ENCODE measurements at regions not wholly inside any gene's neighbourhood (a gene's known extent, or its start where the extent isn't known, plus 50 kb on each side); places are given as distances from the start of the nearest gene placed in this dataset.

DNA sequence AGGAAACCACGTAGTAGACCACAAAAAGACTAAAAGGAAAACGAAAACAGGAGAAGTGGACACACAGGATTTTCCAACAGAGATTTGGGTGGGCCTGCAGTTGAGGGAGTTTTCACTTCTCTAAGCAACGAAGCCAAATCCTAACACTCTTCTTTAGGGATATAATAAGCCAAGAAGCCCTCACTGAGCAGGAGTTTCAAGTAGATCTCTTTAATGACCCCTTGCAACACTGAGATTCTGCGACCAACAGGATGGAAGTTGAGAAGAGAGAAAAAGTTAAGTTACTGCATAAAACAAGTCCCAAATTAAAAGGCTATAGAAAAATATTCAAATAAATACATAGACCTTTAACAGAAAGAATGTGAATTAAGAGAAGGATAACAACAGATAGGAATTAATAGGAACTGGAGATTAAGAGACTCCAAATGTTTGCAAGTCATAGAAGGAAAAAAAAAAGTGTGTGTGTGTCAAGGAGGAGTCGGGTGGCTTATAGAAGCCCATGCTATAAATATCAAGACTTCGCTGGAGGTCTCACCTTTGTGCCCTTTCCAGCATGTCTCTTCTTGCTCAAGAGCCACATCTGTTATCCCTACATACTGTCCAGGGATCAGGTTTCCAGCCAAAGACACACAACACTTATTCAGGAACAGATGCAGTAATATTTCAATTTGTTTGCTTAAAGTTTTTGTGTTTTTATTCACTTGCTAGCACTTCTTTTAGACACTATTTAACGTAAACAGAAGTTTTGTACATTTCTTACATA, 69.4 kb upstream of the ARHGAP28 start (continued):
- no peak for TF ChIP-seq RAD21 (IDR thresholded peaks at IDR 0.05 in 1 of 2, conservative IDR thresholded peaks at IDR 0.05 in 1 of 2; ENCODE audit: low read depth in 2 of 2, low read length in 2 of 2)
- TF ChIP-seq CBX5 (IDR thresholded peaks at IDR 0.05; ENCODE audit: low read depth, low read length) = no peak
- TF ChIP-seq BACH1 (IDR thresholded peaks at IDR 0.05; ENCODE audit: low read length) = no peak
- TF ChIP-seq CHD1 (IDR thresholded peaks at IDR 0.05; ENCODE audit: low read depth, low read length) = no peak
